ENCODE measurements at regions not wholly inside any gene's neighbourhood (a gene's known extent, or its start where the extent isn't known, plus 50 kb on each side); places are given as distances from the start of the nearest gene placed in this dataset.
"Not testable (repeated sequence)": the region's sequence is repeated elsewhere in the genome, so short reads cannot be mapped to it uniquely, and the experiment has no call there.

GRCh38 chr12:46884362-46884761, 58.6 kb upstream of the SLC38A4 start:
- no peak for DNase-seq

GRCh38 chr12:46886541-46887041, 60.8 kb upstream of the SLC38A4 start:
- DNase-seq = no peak

DNA sequence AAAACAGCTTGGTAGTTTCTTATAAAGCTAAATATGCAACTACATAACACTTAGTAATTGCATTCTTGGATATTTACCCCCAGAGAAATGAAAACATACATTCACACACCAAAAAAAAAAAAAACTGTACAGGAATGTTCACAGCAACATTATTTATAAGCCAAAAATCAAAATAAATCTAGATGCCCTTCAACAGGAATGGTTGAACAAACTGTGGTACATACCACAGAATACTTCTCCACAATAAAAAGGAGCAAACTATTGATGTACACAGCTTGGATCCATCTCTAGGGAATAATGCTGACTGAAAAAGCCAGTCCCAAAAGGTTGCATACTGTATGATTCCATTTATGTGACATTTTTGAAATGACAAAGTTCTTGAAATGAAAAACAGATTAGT, 62.1 kb upstream of the SLC38A4 start:
- DNase-seq = no peak

GRCh38 chr12:46888568-46888967, 62.8 kb upstream of the SLC38A4 start:
- DNase-seq = no peak

- DNase-seq = no peak
Observed at GRCh38 chr12:46891306-46891705, 65.5 kb upstream of the SLC38A4 start.

DNA sequence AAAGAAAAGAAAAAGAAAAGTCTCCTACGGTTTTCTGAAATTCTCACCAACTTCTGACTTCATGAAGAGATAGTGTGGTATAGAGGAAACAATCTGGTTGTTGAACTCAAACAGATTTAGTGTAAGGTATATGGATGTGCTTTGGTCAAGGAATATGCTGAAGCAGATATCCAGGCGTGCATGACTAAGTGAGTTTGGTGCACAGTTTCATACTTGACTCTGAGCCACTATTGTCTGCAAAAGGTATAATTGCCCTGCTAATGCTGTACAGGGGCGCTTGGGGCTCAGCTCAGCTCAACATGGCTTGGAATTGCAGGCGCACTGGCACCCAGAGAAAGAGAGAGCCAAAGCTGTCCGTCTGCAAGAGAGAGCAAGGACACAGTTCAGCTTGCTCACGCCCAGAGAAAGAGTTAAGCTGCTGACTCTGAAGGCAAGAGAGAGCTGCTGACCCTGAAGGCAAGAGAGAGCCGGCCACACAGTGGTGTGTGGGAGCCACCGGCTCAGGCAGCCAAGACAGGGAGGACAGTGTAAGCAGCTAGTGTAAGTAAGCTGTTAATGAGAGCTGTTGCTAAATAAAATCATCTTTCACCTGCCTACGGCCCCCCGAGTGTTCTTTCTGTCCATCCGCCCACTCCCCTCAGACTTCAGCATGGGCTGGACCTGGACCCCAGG, 66.4 kb upstream of the SLC38A4 start:
- no peak for DNase-seq

- DNase-seq = no peak
Observed at GRCh38 chr12:46892887-46893286, 67.1 kb upstream of the SLC38A4 start.

GRCh38 chr12:46893434-46893833, 67.6 kb upstream of the SLC38A4 start:
- no peak for DNase-seq

- no peak for DNase-seq
Observed at GRCh38 chr12:46895726-46896125, 69.9 kb upstream of the SLC38A4 start.

DNA sequence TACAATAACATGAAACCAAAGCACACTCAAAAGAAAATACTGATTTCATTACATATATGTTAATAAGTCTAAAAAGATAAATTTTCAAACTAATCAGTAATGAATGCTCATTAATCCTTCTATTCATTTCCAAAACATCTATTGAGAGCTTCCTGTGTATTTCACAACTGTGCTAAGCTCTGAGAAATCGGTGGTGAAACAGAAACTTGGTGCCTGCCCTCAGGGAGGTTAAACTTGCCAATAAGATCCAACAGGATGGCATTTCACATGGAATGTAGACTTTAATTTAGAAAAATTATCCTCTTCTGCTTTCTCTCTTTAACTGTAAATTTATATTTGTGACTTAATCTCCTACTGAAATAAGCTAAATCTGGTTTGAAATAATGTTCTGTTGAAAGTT, 70.9 kb upstream of the SLC38A4 start:
- no peak for DNase-seq

- no peak for DNase-seq
Observed at GRCh38 chr12:46898152-46898931, 72.5 kb upstream of the SLC38A4 start.

- no peak for DNase-seq
Observed at GRCh38 chr12:46898989-46899388, 73.2 kb upstream of the SLC38A4 start.

- no peak for DNase-seq
Observed at GRCh38 chr12:46900734-46901463, 75.1 kb upstream of the SLC38A4 start.

DNA sequence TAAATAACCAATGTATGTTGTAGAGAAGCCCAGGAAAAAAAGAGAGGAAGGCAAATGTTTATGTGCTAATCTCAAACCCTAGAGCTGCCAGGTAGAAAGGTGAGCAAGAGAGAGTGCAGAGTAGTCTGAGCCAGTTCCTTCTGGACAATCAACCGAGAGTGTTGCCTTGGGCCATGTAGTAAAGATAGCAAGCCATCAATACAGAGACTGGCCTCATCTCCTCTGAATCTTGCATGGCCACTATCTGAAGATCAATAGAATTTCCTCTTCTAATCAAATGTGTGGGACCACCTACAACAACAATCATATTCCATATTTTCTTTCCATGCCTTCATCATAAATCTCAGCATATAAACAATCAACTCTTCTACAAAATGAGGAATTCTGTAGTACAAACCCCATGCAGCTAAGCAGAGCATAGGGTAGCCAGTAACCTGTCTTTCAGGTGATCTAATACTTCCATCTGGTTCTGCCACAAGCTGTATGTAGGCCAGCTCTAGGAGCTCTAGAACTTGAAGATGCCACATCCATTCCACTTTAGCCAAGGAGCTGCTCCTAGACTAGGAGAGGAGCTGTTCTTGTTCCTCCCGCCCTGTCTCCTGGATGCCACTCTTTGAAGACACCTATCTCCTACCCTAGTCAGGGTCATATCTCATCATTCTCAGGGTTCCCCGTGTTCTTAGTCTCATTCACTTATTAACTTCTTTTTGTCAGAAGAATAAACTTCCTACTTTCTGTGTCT, 75.8 kb upstream of the SLC38A4 start:
- DNase-seq = no peak

- no peak for DNase-seq
Observed at GRCh38 chr12:46903058-46903457, 77.3 kb upstream of the SLC38A4 start.

- DNase-seq = no peak
Observed at GRCh38 chr12:46904406-46905238, 78.8 kb upstream of the SLC38A4 start.

DNA sequence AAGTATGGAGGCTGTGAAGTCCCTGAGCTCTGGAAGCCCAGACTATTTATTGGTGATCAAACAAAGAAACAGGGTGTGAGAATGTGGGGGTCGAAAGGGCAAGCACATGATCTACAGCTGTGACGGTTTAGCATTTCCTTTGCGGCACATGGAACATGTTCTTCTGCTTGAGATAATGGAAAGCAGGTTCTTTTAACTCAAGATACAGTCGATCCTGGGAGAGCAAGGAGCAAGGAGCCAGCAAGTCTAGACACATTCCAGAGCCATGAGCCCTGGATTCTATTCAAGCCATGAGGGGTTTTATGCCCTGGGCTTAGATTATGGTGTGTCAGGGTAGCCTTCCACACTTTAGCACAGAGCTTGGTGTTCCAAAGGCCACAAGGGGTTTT, 79.4 kb upstream of the SLC38A4 start:
- DNase-seq = not testable (repeated sequence)

GRCh38 chr12:46907791-46908190, 82.0 kb upstream of the SLC38A4 start:
- no peak for DNase-seq

GRCh38 chr12:46908236-46908935, 82.6 kb upstream of the SLC38A4 start:
- no peak for DNase-seq

- no peak for DNase-seq
Observed at GRCh38 chr12:46908936-46909635, 83.3 kb upstream of the SLC38A4 start.

GRCh38 chr12:46910830-46911229, 85.0 kb upstream of the SLC38A4 start:
- DNase-seq = no peak

All from NCI-H748 treated with DMSO at 0.1 percent for 48 hours (cell line).